VCaP (cell line): ENCODE measurements at regions not wholly inside any gene's neighbourhood (a gene's known extent, or its start where the extent isn't known, plus 50 kb on each side); places are given as distances from the start of the nearest gene placed in this dataset.

Experiments used
- H3K27ac ChIP-seq: fragments of 450-650 bp; 2 replicates; pipeline ENCODE4 v1.5.1; 2017
- TF ChIP-seq, protein P1 (sequence below): fragments of 450-650 bp; conservative IDR thresholded peaks from 2 replicates; pipeline ENCODE4 v1.5.1; 2017; ENCODE audit warnings: mild to moderate bottlenecking, moderate library complexity

DNA sequence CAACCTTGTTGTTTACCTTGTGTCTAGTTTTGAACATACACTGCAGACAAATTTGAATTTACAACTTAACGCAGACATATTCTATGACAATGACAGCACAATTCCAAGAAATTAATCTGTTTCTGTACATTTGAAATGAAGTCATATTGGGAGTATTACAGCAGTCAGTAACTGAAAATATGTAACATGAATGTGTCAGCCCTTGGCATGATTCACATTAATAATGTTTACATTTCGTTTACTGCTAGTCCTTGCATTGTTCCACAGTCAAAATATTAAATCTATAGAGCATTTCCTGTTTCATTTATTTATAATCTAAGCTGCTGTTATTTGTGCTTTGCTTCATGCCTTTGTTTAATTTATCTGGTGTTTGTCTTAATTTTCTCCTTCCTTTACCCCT lies 80.4 kb downstream of the NOC3L start:
- TF ChIP-seq, protein P1, sequence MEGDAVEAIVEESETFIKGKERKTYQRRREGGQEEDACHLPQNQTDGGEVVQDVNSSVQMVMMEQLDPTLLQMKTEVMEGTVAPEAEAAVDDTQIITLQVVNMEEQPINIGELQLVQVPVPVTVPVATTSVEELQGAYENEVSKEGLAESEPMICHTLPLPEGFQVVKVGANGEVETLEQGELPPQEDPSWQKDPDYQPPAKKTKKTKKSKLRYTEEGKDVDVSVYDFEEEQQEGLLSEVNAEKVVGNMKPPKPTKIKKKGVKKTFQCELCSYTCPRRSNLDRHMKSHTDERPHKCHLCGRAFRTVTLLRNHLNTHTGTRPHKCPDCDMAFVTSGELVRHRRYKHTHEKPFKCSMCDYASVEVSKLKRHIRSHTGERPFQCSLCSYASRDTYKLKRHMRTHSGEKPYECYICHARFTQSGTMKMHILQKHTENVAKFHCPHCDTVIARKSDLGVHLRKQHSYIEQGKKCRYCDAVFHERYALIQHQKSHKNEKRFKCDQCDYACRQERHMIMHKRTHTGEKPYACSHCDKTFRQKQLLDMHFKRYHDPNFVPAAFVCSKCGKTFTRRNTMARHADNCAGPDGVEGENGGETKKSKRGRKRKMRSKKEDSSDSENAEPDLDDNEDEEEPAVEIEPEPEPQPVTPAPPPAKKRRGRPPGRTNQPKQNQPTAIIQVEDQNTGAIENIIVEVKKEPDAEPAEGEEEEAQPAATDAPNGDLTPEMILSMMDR, result no peak
- H3K27ac ChIP-seq, result no peak overlapping the region
